ENCODE measurements at regions not wholly inside any gene's neighbourhood (a gene's known extent, or its start where the extent isn't known, plus 50 kb on each side); places are given as distances from the start of the nearest gene placed in this dataset.

DNA sequence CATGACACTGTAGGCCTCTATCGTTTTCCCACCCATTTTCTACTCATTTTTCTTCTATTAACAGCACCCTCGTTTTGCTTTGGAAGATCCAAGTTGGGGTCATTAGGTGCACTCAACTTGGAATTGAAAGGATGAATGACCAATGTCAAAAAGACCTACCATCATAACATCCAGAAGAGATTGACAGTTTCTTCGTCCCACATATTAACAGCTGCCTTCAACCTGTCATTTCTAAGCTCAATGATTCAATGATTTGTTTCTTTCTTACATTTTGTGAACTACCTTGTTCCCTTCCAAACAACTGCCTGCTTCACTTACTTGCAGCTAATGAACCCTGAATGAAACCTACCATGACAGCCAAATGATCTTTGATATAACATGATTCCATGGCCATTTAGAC is 224.0 kb upstream of the KCNH7 start:
- Histone ChIP-seq H3K9ac (ENCODE audit: low read length) (no peak overlapping the region), H3K27me3 (ENCODE audit: low read length) (peaks cover 7% of the 10 kb centered on the region; the same call in 1 of the 2 replicates), H3K4me2 (ENCODE audit: low read length) (no peak overlapping the region), H4K20me1 (ENCODE audit: low read length) (no peaks in the 10 kb centered on the region), H3K4me3 (ENCODE audit: low read length) (no peak overlapping the region), H3K4me1 (ENCODE audit: insufficient read depth, low read length) (no peaks in the 10 kb centered on the region), H3K9me2 (replicated peaks; ENCODE audit: low read length) (no peaks in the 10 kb centered on the region), H3K9me3 (ENCODE audit: low read length) (no peaks in the 10 kb centered on the region), H3F3A (ENCODE audit: low read length, unreplicated experiment) (no peaks in the 10 kb centered on the region), H3K79me2 (ENCODE audit: low read length) (no peaks in the 10 kb centered on the region), H2AFZ (ENCODE audit: low read length) (no peak overlapping the region), H3K27ac (ENCODE audit: low read length) (no peak overlapping the region), H3K36me3 (ENCODE audit: low read depth, low read length) (no peaks in the 10 kb centered on the region)
- no TSS peak for BruUV-seq (replicated peaks)
- DNase-seq (no peak), ATAC-seq (no peak)
- TF ChIP-seq EZH2 (IDR thresholded peaks at IDR 0.05; ENCODE audit: low read length, unreplicated experiment) (no peak), EZH2phosphoT487 (IDR thresholded peaks at IDR 0.05; ENCODE audit: borderline replicate concordance, low read length) (no peak)
- TF ChIP-seq, protein P1, sequence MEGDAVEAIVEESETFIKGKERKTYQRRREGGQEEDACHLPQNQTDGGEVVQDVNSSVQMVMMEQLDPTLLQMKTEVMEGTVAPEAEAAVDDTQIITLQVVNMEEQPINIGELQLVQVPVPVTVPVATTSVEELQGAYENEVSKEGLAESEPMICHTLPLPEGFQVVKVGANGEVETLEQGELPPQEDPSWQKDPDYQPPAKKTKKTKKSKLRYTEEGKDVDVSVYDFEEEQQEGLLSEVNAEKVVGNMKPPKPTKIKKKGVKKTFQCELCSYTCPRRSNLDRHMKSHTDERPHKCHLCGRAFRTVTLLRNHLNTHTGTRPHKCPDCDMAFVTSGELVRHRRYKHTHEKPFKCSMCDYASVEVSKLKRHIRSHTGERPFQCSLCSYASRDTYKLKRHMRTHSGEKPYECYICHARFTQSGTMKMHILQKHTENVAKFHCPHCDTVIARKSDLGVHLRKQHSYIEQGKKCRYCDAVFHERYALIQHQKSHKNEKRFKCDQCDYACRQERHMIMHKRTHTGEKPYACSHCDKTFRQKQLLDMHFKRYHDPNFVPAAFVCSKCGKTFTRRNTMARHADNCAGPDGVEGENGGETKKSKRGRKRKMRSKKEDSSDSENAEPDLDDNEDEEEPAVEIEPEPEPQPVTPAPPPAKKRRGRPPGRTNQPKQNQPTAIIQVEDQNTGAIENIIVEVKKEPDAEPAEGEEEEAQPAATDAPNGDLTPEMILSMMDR (conservative IDR thresholded peaks at IDR 0.05; ENCODE audit: low read depth, low read length) = no peak
- intact Hi-C loops (cut with micrococcal nuclease) = no loop called here
- ChIA-PET CTCF (no interaction called here), POLR2A (ENCODE audit: unreplicated experiment) (no interaction called here)

DNA sequence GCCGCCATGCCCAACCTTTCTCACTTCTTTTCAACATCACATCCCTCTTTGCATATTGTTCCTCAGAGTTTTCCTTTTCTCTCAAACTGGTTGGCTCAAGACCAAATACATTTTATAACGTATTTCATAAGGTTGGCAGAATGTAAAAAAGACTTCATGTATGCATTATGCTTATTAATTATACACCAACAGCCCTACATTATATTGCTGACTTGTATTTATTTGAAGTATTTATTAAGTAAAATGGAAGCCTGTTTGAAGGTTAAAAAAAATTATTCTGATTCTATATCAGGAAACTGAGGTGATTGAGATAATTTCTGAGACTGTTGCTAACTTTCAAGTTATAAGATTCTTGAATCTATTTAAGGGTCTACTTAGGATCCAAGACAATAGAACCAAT is 208.0 kb upstream of the KCNH7 start:
- H3K27me3 ChIP-seq (ENCODE audit: low read length) = peaks cover 26% of the 10 kb centered on the region
- no peaks in the 10 kb centered on the region for H3K9me2 ChIP-seq (replicated peaks; ENCODE audit: low read length)
- CTCF ChIA-PET = no interaction called here
- intact Hi-C loops (cut with micrococcal nuclease) = no loop called here
- no peak overlapping the region for H2AFZ ChIP-seq (ENCODE audit: low read length)
- ATAC-seq (no peak), DNase-seq (no peak)
- H3K36me3 ChIP-seq (ENCODE audit: low read depth, low read length) = no peaks in the 10 kb centered on the region
- H3K9ac ChIP-seq (ENCODE audit: low read length) = no peak overlapping the region
- no peaks in the 10 kb centered on the region for H3F3A ChIP-seq (ENCODE audit: low read length, unreplicated experiment)
- no peak overlapping the region for H3K4me3 ChIP-seq (ENCODE audit: low read length)
- no TSS peak for BruUV-seq (replicated peaks)
- TF ChIP-seq EZH2 (IDR thresholded peaks at IDR 0.05; ENCODE audit: low read length, unreplicated experiment) (no peak), EZH2phosphoT487 (IDR thresholded peaks at IDR 0.05; ENCODE audit: borderline replicate concordance, low read length) (no peak)
- TF ChIP-seq, protein P1 (conservative IDR thresholded peaks at IDR 0.05; ENCODE audit: low read depth, low read length) = no peak
- H3K4me1 ChIP-seq (ENCODE audit: insufficient read depth, low read length) = no peaks in the 10 kb centered on the region
- H3K79me2 ChIP-seq (ENCODE audit: low read length) = no peaks in the 10 kb centered on the region
- no peak overlapping the region for H3K27ac ChIP-seq (ENCODE audit: low read length)
- no peaks in the 10 kb centered on the region for H3K9me3 ChIP-seq (ENCODE audit: low read length)
- no peaks in the 10 kb centered on the region for H4K20me1 ChIP-seq (ENCODE audit: low read length)
- no peak overlapping the region for H3K4me2 ChIP-seq (ENCODE audit: low read length)
- POLR2A ChIA-PET (ENCODE audit: unreplicated experiment) = no interaction called here

DNA sequence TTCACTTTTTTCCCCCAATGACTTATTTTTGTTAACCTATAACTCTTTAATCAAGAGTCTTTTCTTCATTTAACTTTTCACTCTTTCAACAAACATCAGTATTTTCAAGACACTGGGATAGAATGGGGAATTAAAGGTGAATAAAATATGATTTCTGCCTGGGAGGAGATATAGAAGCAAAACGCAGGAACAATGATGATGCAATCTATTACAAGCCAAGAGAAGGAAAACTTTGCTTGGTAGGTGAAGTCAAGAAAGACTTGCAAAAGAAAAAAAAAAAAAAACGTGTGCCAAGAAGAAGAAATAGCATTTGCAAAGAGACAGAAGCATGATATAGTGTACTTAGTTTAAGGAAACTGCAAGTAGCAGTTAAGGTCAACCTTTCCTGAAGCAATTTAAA is 207.3 kb upstream of the KCNH7 start:
- H3K4me3 ChIP-seq (ENCODE audit: low read length) = no peak overlapping the region
- H3F3A ChIP-seq (ENCODE audit: low read length, unreplicated experiment) = no peaks in the 10 kb centered on the region
- no peak overlapping the region for H2AFZ ChIP-seq (ENCODE audit: low read length)
- DNase-seq (no peak), ATAC-seq (no peak)
- H4K20me1 ChIP-seq (ENCODE audit: low read length) = no peaks in the 10 kb centered on the region
- H3K9me2 ChIP-seq (replicated peaks; ENCODE audit: low read length) = no peaks in the 10 kb centered on the region
- H3K4me1 ChIP-seq (ENCODE audit: insufficient read depth, low read length) = no peaks in the 10 kb centered on the region
- no peaks in the 10 kb centered on the region for H3K9me3 ChIP-seq (ENCODE audit: low read length)
- H3K27me3 ChIP-seq (ENCODE audit: low read length) = peaks cover 24% of the 10 kb centered on the region
- BruUV-seq (replicated peaks) = no TSS peak
- H3K36me3 ChIP-seq (ENCODE audit: low read depth, low read length) = no peaks in the 10 kb centered on the region
- no peak overlapping the region for H3K4me2 ChIP-seq (ENCODE audit: low read length)
- CTCF ChIA-PET = no interaction called here
- TF ChIP-seq EZH2phosphoT487 (IDR thresholded peaks at IDR 0.05; ENCODE audit: borderline replicate concordance, low read length) (no peak), EZH2 (IDR thresholded peaks at IDR 0.05; ENCODE audit: low read length, unreplicated experiment) (no peak)
- TF ChIP-seq, protein P1 (conservative IDR thresholded peaks at IDR 0.05; ENCODE audit: low read depth, low read length) = no peak
- H3K9ac ChIP-seq (ENCODE audit: low read length) = no peak overlapping the region
- POLR2A ChIA-PET (ENCODE audit: unreplicated experiment) = no interaction called here
- H3K27ac ChIP-seq (ENCODE audit: low read length) = no peak overlapping the region
- H3K79me2 ChIP-seq (ENCODE audit: low read length) = no peaks in the 10 kb centered on the region
- intact Hi-C loops (cut with micrococcal nuclease) = no loop called here

All from PC-3 (cell line).